BE2C (cell line): ENCODE measurements at regions not wholly inside any gene's neighbourhood (a gene's known extent, or its start where the extent isn't known, plus 50 kb on each side); places are given as distances from the start of the nearest gene placed in this dataset.

Experiments used
- DNase-seq: peaks from one replicate; pipeline ENCODE4 v3.0.0-alpha.2; 2020
- H3K27me3 ChIP-seq: fragments of 250-450 bp; sonication (Bioruptor Pico); 2 replicates; pipeline ENCODE4 v1.5.1; 2020; ENCODE audit warnings: mild to moderate bottlenecking
- H3K36me3 ChIP-seq: fragments of 250-450 bp; sonication (Bioruptor Pico); 2 replicates; pipeline ENCODE4 v1.5.1; 2020; ENCODE audit warnings: mild to moderate bottlenecking
- H3K4me1 ChIP-seq: fragments of 250-450 bp; sonication (Bioruptor Pico); 2 replicates; pipeline ENCODE4 v1.5.1; 2020
- H3K4me3 ChIP-seq: 2 replicates; pipeline ENCODE4 v1.5.1; 2011; ENCODE audit warnings: low read depth, low read length
- H3K9me3 ChIP-seq: fragments of 250-450 bp; sonication (Bioruptor Pico); 2 replicates; pipeline ENCODE4 v1.5.1; 2020
- TF ChIP-seq, protein P1 (sequence below): IDR thresholded peaks from 2 replicates; pipeline ENCODE4 v1.5.1; 2012; ENCODE audit warnings: mild to moderate bottlenecking, low read depth, low read length

GRCh38 chr5:10857338-10857733 is 96.3 kb upstream of the DAP start:
- H3K36me3 ChIP-seq, result no peaks in the 10 kb centered on the region
- H3K4me1 ChIP-seq, result no peaks in the 10 kb centered on the region
- H3K9me3 ChIP-seq, result no peaks in the 10 kb centered on the region
- H3K27me3 ChIP-seq, result peaks cover 3% of the 10 kb centered on the region; the same call in 1 of the 2 replicates
- no peak overlapping the region for H3K4me3 ChIP-seq
- TF ChIP-seq, protein P1, sequence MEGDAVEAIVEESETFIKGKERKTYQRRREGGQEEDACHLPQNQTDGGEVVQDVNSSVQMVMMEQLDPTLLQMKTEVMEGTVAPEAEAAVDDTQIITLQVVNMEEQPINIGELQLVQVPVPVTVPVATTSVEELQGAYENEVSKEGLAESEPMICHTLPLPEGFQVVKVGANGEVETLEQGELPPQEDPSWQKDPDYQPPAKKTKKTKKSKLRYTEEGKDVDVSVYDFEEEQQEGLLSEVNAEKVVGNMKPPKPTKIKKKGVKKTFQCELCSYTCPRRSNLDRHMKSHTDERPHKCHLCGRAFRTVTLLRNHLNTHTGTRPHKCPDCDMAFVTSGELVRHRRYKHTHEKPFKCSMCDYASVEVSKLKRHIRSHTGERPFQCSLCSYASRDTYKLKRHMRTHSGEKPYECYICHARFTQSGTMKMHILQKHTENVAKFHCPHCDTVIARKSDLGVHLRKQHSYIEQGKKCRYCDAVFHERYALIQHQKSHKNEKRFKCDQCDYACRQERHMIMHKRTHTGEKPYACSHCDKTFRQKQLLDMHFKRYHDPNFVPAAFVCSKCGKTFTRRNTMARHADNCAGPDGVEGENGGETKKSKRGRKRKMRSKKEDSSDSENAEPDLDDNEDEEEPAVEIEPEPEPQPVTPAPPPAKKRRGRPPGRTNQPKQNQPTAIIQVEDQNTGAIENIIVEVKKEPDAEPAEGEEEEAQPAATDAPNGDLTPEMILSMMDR, result no peak
- DNase-seq, result no peak

GRCh38 chr5:10856683-10857337 is 95.8 kb upstream of the DAP start:
- DNase-seq, result peak; percentile 62
- H3K4me1 ChIP-seq, result no peaks in the 10 kb centered on the region
- peaks cover 3% of the 10 kb centered on the region; the same call in 1 of the 2 replicates for H3K27me3 ChIP-seq
- TF ChIP-seq, protein P1, result peak; percentile 89
- no peaks in the 10 kb centered on the region for H3K9me3 ChIP-seq
- H3K36me3 ChIP-seq, result no peaks in the 10 kb centered on the region
- H3K4me3 ChIP-seq, result no peak overlapping the region

DNA sequence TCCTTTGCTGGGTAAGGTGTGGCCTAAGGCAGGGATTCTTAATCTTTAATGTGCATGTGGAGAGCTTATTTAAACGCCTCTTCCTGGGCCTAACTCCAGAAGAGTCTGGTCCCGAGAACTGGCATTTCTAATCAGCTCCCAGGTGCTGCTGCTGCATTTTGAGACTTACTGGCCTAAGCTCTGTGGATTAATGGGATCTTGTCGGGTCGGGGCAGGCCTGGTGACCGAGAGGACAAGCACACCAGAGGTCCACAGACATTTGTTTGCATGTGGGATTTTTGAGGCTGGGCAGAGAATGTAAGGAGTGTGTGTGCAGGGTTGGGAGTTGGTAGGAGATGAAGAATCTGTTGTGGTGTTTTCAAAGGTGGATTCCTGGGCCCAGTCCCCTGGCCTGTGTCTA is 95.0 kb upstream of the DAP start:
- TF ChIP-seq, protein P1, result no peak
- Histone ChIP-seq H3K27me3 (peaks cover 3% of the 10 kb centered on the region; the same call in 1 of the 2 replicates), H3K4me3 (no peak overlapping the region), H3K4me1 (no peaks in the 10 kb centered on the region), H3K9me3 (no peaks in the 10 kb centered on the region), H3K36me3 (no peaks in the 10 kb centered on the region)
- no peak for DNase-seq

GRCh38 chr5:10854506-10855277 is 93.7 kb upstream of the DAP start:
- no peaks in the 10 kb centered on the region for H3K4me1 ChIP-seq
- H3K36me3 ChIP-seq, result no peaks in the 10 kb centered on the region
- no peaks in the 10 kb centered on the region for H3K9me3 ChIP-seq
- TF ChIP-seq, protein P1, result no peak
- peaks cover 3% of the 10 kb centered on the region; the same call in 1 of the 2 replicates for H3K27me3 ChIP-seq
- H3K4me3 ChIP-seq, result no peak overlapping the region
- DNase-seq, result no peak

GRCh38 chr5:10853154-10853553 is 92.1 kb upstream of the DAP start:
- DNase-seq, result no peak
- TF ChIP-seq, protein P1, result no peak
- no peaks in the 10 kb centered on the region for H3K9me3 ChIP-seq
- peaks cover 3% of the 10 kb centered on the region; the same call in 1 of the 2 replicates for H3K27me3 ChIP-seq
- no peaks in the 10 kb centered on the region for H3K4me1 ChIP-seq
- no peaks in the 10 kb centered on the region for H3K36me3 ChIP-seq
- no peak overlapping the region for H3K4me3 ChIP-seq

- Histone ChIP-seq H3K4me1 (no peaks in the 10 kb centered on the region), H3K27me3 (no peaks in the 10 kb centered on the region), H3K36me3 (no peaks in the 10 kb centered on the region), H3K9me3 (no peaks in the 10 kb centered on the region), H3K4me3 (no peak overlapping the region)
- TF ChIP-seq, protein P1, result no peak
- DNase-seq, result no peak
Measured at GRCh38 chr5:10849278-10849677, 88.2 kb upstream of the DAP start.
